ENCODE measurements at regions not wholly inside any gene's neighbourhood (a gene's known extent, or its start where the extent isn't known, plus 50 kb on each side); places are given as distances from the start of the nearest gene placed in this dataset.

DNA sequence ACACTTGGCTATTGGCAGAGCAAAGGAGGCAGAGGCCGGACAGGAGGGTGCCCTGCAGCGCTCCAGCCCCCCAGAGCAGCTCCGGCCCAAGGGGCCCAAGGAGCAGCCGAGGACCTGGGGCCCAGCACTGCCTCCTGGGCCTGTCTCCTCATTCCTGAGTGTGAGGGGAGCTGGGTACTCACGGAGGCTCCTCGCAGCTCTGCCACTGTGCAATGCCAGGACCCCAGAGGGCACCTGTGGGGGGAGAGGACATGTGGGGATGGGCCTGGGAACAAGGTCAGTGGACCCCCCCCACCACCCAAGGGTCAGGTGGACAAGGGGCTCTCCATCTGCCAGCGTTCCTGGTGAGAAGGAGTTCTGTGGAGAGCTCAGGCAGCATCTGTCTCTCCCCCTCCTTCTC, 192.6 kb upstream of the PPP1R26 start:
- TF ChIP-seq, protein P1, sequence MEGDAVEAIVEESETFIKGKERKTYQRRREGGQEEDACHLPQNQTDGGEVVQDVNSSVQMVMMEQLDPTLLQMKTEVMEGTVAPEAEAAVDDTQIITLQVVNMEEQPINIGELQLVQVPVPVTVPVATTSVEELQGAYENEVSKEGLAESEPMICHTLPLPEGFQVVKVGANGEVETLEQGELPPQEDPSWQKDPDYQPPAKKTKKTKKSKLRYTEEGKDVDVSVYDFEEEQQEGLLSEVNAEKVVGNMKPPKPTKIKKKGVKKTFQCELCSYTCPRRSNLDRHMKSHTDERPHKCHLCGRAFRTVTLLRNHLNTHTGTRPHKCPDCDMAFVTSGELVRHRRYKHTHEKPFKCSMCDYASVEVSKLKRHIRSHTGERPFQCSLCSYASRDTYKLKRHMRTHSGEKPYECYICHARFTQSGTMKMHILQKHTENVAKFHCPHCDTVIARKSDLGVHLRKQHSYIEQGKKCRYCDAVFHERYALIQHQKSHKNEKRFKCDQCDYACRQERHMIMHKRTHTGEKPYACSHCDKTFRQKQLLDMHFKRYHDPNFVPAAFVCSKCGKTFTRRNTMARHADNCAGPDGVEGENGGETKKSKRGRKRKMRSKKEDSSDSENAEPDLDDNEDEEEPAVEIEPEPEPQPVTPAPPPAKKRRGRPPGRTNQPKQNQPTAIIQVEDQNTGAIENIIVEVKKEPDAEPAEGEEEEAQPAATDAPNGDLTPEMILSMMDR (IDR thresholded peaks at IDR 0.05): no peak
- TF ChIP-seq POLR2A (IDR thresholded peaks at IDR 0.05) (no peak), EP300 (IDR thresholded peaks at IDR 0.05) (no peak)
